LNCAP (cell line): ENCODE measurements at regions not wholly inside any gene's neighbourhood (a gene's known extent, or its start where the extent isn't known, plus 50 kb on each side); places are given as distances from the start of the nearest gene placed in this dataset.
A peak's percentile ranks its signal among the peaks of the same experiment; 100 is the strongest.

ENCODE experiments used
- TF ChIP-seq, protein P1 (sequence below): fragments of 450-650 bp; IDR thresholded peaks from 2 replicates; pipeline ENCODE4 v1.5.1; 2017; ENCODE audit warnings: mild to moderate bottlenecking

DNA sequence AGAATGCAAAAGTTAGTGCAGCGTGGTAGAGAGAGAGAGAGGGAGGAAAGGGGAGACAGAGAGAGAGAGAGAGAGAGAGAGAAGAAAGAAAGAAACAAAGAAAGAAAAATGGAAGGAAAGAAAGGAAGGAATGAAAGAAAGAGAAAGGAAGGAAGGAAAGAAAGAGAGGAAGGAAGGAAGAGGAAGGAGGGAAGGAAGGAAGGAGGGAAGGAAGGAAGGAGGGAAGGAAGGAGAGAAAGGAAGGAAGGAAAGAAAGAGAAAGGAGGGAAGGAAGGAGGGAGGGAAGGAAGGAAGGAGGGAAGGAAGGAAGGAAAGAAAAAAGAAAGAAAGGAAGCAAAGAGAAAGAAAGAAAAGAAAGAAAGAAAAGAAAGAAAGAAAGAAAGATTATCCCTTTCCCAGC is 209.8 kb upstream of the MYO3A start:
- TF ChIP-seq, protein P1, sequence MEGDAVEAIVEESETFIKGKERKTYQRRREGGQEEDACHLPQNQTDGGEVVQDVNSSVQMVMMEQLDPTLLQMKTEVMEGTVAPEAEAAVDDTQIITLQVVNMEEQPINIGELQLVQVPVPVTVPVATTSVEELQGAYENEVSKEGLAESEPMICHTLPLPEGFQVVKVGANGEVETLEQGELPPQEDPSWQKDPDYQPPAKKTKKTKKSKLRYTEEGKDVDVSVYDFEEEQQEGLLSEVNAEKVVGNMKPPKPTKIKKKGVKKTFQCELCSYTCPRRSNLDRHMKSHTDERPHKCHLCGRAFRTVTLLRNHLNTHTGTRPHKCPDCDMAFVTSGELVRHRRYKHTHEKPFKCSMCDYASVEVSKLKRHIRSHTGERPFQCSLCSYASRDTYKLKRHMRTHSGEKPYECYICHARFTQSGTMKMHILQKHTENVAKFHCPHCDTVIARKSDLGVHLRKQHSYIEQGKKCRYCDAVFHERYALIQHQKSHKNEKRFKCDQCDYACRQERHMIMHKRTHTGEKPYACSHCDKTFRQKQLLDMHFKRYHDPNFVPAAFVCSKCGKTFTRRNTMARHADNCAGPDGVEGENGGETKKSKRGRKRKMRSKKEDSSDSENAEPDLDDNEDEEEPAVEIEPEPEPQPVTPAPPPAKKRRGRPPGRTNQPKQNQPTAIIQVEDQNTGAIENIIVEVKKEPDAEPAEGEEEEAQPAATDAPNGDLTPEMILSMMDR, result no peak

DNA sequence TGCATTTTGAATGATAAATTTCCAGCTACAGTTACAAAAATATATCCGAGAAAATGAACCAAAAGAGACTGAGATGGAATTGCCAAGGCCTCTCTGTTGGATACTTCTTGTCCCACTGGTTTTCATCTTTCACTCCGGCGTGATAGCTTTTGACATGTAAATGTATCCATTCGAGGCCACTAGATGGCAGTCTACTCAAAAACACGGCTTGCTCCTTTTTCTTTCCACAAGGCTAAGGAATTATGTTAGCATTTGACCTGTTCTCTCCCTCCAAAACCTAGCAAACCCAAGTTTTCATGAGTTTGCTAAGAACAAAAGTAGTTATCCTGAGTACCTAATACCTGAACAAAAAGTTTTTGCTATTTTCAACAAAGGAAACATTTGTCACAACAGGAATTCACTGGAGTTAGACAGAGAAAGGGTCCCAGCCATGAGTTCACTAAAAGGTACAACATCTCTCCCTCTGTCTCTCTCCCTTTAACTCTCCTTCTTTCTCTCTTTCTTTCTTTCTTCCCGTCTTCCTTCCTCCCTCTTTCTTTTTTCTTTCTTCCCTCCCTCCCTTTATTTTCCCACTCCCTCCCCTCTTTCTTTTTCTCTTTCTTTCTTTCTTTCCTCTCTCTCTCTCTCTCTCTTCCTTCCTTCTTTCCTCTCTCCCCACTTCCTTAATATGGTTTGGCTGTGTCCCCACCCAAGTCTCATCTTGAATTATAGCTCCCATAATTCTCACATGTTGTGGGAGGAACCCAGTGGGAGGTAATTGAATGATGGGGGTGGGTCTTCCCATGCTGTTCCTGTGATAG is 207.9 kb upstream of the MYO3A start:
- TF ChIP-seq, protein P1, result peak; percentile 78

DNA sequence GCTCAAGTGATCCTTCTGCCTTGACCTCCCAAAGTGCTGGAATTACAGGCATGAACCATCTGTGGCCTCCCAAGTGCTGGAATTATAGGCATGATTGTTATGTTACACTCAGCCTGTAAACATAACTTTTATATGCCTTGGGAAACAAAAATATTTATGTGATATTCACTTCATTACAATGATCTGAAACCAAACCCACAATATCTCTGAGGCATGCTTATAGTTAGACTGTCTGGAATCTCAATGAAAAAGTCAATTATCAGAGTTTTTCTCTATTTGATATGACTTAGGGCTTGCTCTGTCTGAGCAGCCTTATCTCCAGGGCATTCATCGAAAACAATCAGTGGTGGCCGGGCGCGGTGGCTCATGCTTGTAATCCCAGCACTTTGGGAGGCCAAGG is 195.3 kb upstream of the MYO3A start:
- TF ChIP-seq, protein P1, result no peak

DNA sequence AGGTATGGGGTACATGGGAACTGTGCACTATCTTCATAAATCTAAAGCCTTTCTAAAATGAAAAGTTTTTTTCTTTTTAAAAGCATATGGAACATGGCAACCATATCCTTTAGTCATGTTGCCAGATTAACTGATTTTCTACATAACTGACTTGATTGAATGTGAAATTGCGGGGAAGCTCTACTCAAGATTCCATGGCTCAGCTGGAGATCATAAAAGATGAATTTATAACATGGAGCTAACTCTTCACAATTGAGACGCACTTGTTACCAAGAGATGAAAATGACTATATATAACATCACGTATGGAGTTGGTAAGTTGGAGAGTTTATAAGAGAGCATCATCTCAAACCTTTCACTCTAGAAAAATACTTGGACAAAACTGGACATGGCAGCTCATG is 190.2 kb upstream of the MYO3A start:
- TF ChIP-seq, protein P1, result no peak

DNA sequence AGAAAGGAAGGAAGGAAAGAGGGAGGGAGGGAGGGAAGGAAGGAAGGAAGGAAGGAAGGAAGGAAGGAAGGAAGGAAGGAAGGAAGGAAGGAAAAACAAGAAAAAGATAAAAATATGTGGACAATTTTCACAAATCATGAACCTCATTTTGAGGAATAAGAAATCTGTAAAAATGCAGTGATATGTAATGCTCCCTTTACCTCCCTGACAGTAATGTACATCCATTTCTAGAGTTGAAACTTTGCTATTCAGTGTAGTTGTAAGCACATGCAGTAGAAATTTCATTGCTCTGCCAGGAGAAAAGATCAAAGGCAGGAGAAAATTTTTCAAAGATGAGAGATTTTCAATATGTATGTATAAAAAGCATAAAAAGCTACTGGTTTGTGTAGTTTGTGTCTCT is 189.5 kb upstream of the MYO3A start:
- TF ChIP-seq, protein P1, result no peak

DNA sequence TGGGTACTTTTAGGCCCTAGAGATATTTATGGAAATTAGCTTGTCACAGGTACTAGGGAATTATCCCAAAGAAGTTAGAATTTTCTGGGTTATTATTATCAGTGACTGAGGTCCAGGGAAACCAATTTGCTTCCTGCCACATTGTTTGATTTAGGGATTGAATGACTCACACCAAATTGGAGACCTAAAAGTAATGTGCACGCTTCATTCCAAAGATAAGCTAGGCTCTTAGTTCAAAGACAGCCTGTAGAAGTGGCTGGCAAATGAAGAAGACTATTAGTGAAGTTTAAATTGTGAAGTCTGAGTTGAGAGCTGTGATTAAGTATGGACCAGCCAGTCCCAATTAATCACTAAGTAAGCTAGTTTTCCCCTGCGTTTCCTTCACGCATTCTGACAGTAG is 188.1 kb upstream of the MYO3A start:
- TF ChIP-seq, protein P1, result no peak

DNA sequence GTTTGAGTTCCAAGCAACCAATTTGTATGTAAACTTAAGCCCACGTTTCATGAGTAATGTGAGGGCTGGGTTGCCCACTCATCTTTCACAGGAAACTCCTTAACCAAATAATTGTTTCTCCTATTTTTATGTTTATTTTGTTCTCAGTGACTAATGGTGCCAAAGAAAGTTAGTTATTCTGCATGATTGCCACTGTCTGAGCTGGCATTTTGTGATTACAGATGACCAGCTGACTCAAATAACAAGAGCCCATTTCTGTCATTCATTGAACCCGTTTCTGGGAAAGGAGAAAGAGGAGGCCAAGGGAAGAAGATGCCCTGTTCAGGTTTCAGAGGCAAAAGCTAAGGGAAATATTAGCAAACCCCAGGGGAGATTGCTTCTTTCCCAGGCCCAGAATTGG is 186.9 kb upstream of the MYO3A start:
- TF ChIP-seq, protein P1, result no peak

DNA sequence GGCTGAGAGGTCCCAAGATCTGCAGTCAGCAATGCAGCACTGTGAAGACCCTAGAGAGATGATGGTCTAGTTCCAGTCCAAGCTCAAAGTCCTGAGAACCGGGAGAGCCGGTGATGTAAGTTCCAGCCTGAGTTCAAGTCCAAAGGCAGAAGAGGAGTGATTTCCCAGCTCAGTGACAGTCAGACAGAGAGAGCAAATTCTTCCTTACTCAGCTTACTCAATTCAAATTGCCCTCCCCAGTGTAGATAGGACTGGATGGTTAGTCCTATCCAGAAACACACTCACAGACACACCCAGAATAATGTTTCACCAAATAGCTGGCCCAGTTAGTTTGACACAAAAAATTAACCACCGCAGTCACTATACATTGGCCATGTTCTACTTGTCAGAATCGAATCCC is 185.5 kb upstream of the MYO3A start:
- TF ChIP-seq, protein P1, result no peak
